Hepatocyte (in vitro differentiated cells): ENCODE measurements at regions not wholly inside any gene's neighbourhood (a gene's known extent, or its start where the extent isn't known, plus 50 kb on each side); places are given as distances from the start of the nearest gene placed in this dataset.

Experiments
- DNase-seq: peaks from one replicate; pipeline ENCODE4 v3.0.0-alpha.2; 2016; ENCODE audit warnings: low spot score
- H2AFZ ChIP-seq: fragments of 200-600 bp; sonication (generic); 2 replicates; pipeline ENCODE4 v1.6.0; 2016; ENCODE audit warnings: antibody characterized with exemption, mild to moderate bottlenecking
- H3K27ac ChIP-seq: fragments of 200-600 bp; sonication (generic); 2 replicates; pipeline ENCODE4 v1.5.1; 2016; ENCODE audit warnings: mild to moderate bottlenecking
- H3K27me3 ChIP-seq: fragments of 200-600 bp; sonication (generic); 2 replicates; pipeline ENCODE4 v1.6.1; 2016
- H3K36me3 ChIP-seq: fragments of 200-600 bp; sonication (generic); replicated peaks from 2 replicates; pipeline ENCODE4 v1.5.1; 2016; ENCODE audit warnings: low read depth; ENCODE audit not compliant: insufficient read depth
- H3K4me1 ChIP-seq: fragments of 200-600 bp; sonication (generic); 2 replicates; pipeline ENCODE4 v1.5.1; 2016; ENCODE audit warnings: mild to moderate bottlenecking, moderate library complexity; ENCODE audit not compliant: insufficient read depth
- H3K4me2 ChIP-seq: fragments of 200-600 bp; sonication (generic); 2 replicates; pipeline ENCODE4 v1.6.0; 2016
- H3K4me3 ChIP-seq: fragments of 200-600 bp; sonication (generic); 2 replicates; pipeline ENCODE4 v1.5.1; 2016; ENCODE audit warnings: mild to moderate bottlenecking
- H3K79me2 ChIP-seq: fragments of 200-600 bp; sonication (generic); 2 replicates; pipeline ENCODE4 v1.6.0; 2017; ENCODE audit warnings: mild to moderate bottlenecking
- H3K9me2 ChIP-seq: fragments of 200-600 bp; sonication (generic); replicated peaks from 2 replicates; pipeline ENCODE4 v1.6.0; 2017; ENCODE audit warnings: mild to moderate bottlenecking; ENCODE audit not compliant: insufficient read depth
- H3K9me3 ChIP-seq: fragments of 200-600 bp; sonication (generic); 2 replicates; pipeline ENCODE4 v1.5.1; 2016; ENCODE audit warnings: low read depth, mild to moderate bottlenecking
- H4K20me1 ChIP-seq: fragments of 200-600 bp; sonication (generic); 2 replicates; pipeline ENCODE4 v1.6.0; 2016; ENCODE audit warnings: mild to moderate bottlenecking; ENCODE audit not compliant: insufficient read depth, poor library complexity, severe bottlenecking
- CTCF ChIP-seq: fragments of 200-600 bp; sonication (generic); IDR thresholded peaks from 2 replicates; pipeline ENCODE4 v1.5.1; 2016; ENCODE audit warnings: antibody characterized with exemption, mild to moderate bottlenecking; ENCODE audit not compliant: poor library complexity
- EZH2 ChIP-seq: fragments of 200-600 bp; sonication (generic); IDR thresholded peaks from 2 replicates; pipeline ENCODE4 v1.6.1; 2016; ENCODE audit warnings: antibody characterized with exemption, mild to moderate bottlenecking, borderline replicate concordance
- EZH2phosphoT487 ChIP-seq: fragments of 200-600 bp; sonication (generic); IDR thresholded peaks from one replicate; pipeline ENCODE4 v1.6.1; 2018; ENCODE audit warnings: antibody characterized with exemption, mild to moderate bottlenecking, low read depth, moderate library complexity; ENCODE audit not compliant: unreplicated experiment, severe bottlenecking
- WGBS: methylation state at CpG from one replicate; pipeline ENCODE4 v1.1.6; 2016; ENCODE audit warnings: low lambda C conversion rate; ENCODE audit errors: missing lambda C conversion rate; 5-methylcytosine and 5-hydroxymethylcytosine counted together

GRCh38 chr12:125687820-125688219 lies 622.6 kb downstream of the AACS start:
- TF ChIP-seq EZH2, result no peak
- TF ChIP-seq CTCF, result no peak
- Histone ChIP-seq H3K4me3 (no peak overlapping the region), H3K4me2 (no peak overlapping the region), H3K79me2 (no peaks in the 10 kb centered on the region), H3K9me2 (no peaks in the 10 kb centered on the region), H3K9me3 (no peaks in the 10 kb centered on the region), H3K4me1 (no peaks in the 10 kb centered on the region), H4K20me1 (no peaks in the 10 kb centered on the region), H3K36me3 (no peaks in the 10 kb centered on the region), H2AFZ (no peak overlapping the region), H3K27me3 (peaks cover 10% of the 10 kb centered on the region), H3K27ac (no peak overlapping the region)
- 90% methylated on average over 7 of the region's 7 CpGs for WGBS
- DNase-seq, result no peak

GRCh38 chr12:125688223-125688622 lies 623.0 kb downstream of the AACS start:
- Histone ChIP-seq H3K4me1 (no peaks in the 10 kb centered on the region), H3K9me2 (no peaks in the 10 kb centered on the region), H3K27me3 (peaks cover 6% of the 10 kb centered on the region), H3K27ac (no peak overlapping the region), H3K36me3 (no peaks in the 10 kb centered on the region), H3K4me2 (no peak overlapping the region), H3K4me3 (no peak overlapping the region), H3K9me3 (no peaks in the 10 kb centered on the region), H3K79me2 (no peaks in the 10 kb centered on the region), H2AFZ (no peak overlapping the region), H4K20me1 (no peaks in the 10 kb centered on the region)
- WGBS, result 83% methylated on average over 7 of the region's 7 CpGs
- no peak for TF ChIP-seq EZH2
- TF ChIP-seq EZH2phosphoT487, result no peak
- TF ChIP-seq CTCF, result no peak
- DNase-seq, result no peak

- Histone ChIP-seq H3K27me3 (peaks cover 4% of the 10 kb centered on the region), H3K36me3 (no peaks in the 10 kb centered on the region), H4K20me1 (no peaks in the 10 kb centered on the region), H3K9me2 (no peaks in the 10 kb centered on the region), H3K27ac (no peak overlapping the region), H3K4me2 (no peak overlapping the region), H3K79me2 (no peaks in the 10 kb centered on the region), H2AFZ (no peak overlapping the region), H3K9me3 (no peaks in the 10 kb centered on the region), H3K4me3 (no peak overlapping the region), H3K4me1 (no peaks in the 10 kb centered on the region)
- no peak for DNase-seq
- WGBS, result 85% methylated on average over 5 of the region's 5 CpGs
- no peak for TF ChIP-seq CTCF
- TF ChIP-seq EZH2phosphoT487, result no peak
- TF ChIP-seq EZH2, result no peak
Observed at GRCh38 chr12:125688881-125689280, 623.6 kb downstream of the AACS start.
